Activated gamma-delta T cell treated with anti-CD3 and anti-CD28 coated beads, Interleukin-2, amount 50 U/mL, for 16 hours (primary cell): ENCODE measurements at regions not wholly inside any gene's neighbourhood (a gene's known extent, or its start where the extent isn't known, plus 50 kb on each side); places are given as distances from the start of the nearest gene placed in this dataset.
"Not testable (repeated sequence)": the region's sequence is repeated elsewhere in the genome, so short reads cannot be mapped to it uniquely, and the experiment has no call there.

ENCODE experiments used
- DNase-seq: peaks from one replicate; pipeline ENCODE4 v3.0.0-alpha.2; 2020; ENCODE audit warnings: low read depth

GRCh38 chr11:87539596-87539995, 501.9 kb downstream of the TMEM135 start:
- DNase-seq: no peak

- no peak for DNase-seq
Measured at GRCh38 chr11:87536565-87536964, 498.8 kb downstream of the TMEM135 start.

GRCh38 chr11:87536016-87536415, 498.3 kb downstream of the TMEM135 start:
- DNase-seq: no peak

- DNase-seq: no peak
Measured at GRCh38 chr11:87535513-87535912, 497.8 kb downstream of the TMEM135 start.

- DNase-seq: not testable (repeated sequence)
Measured at GRCh38 chr11:87531835-87532234, 494.1 kb downstream of the TMEM135 start.

- DNase-seq: no peak
Measured at GRCh38 chr11:87529486-87529885, 491.8 kb downstream of the TMEM135 start.

GRCh38 chr11:87528752-87529151, 491.0 kb downstream of the TMEM135 start:
- DNase-seq: no peak

GRCh38 chr11:87523276-87523675, 485.5 kb downstream of the TMEM135 start:
- DNase-seq: no peak

GRCh38 chr11:87518266-87518665, 480.5 kb downstream of the TMEM135 start:
- DNase-seq: no peak

GRCh38 chr11:87517351-87517750, 479.6 kb downstream of the TMEM135 start:
- no peak for DNase-seq

GRCh38 chr11:87507722-87508121, 470.0 kb downstream of the TMEM135 start:
- DNase-seq: not testable (repeated sequence)

GRCh38 chr11:87506946-87507345, 469.2 kb downstream of the TMEM135 start:
- DNase-seq: not testable (repeated sequence)

GRCh38 chr11:87501388-87501787, 463.7 kb downstream of the TMEM135 start:
- DNase-seq: no peak

- DNase-seq: not testable (repeated sequence)
Measured at GRCh38 chr11:87494936-87495335, 457.2 kb downstream of the TMEM135 start.

GRCh38 chr11:87494026-87494425, 456.3 kb downstream of the TMEM135 start:
- DNase-seq: not testable (repeated sequence)

GRCh38 chr11:87493516-87493915, 455.8 kb downstream of the TMEM135 start:
- DNase-seq: no peak

GRCh38 chr11:87491381-87491780, 453.6 kb downstream of the TMEM135 start:
- no peak for DNase-seq

GRCh38 chr11:87490671-87491070, 452.9 kb downstream of the TMEM135 start:
- no peak for DNase-seq

- no peak for DNase-seq
Measured at GRCh38 chr11:87484566-87484965, 446.8 kb downstream of the TMEM135 start.

- no peak for DNase-seq
Measured at GRCh38 chr11:87477321-87477720, 439.6 kb downstream of the TMEM135 start.

GRCh38 chr11:87473174-87473573, 435.4 kb downstream of the TMEM135 start:
- no peak for DNase-seq

GRCh38 chr11:87466223-87466622, 428.5 kb downstream of the TMEM135 start:
- no peak for DNase-seq

GRCh38 chr11:87465716-87466115, 428.0 kb downstream of the TMEM135 start:
- DNase-seq: no peak

- no peak for DNase-seq
Measured at GRCh38 chr11:87463486-87464102, 425.9 kb downstream of the TMEM135 start.
